BJ (cell line): ENCODE measurements at regions not wholly inside any gene's neighbourhood (a gene's known extent, or its start where the extent isn't known, plus 50 kb on each side); places are given as distances from the start of the nearest gene placed in this dataset.

Source experiments
- CTCF ChIA-PET: fragments of 350-600 bp; formaldehyde crosslinking; extraction: SDS; loops from one replicate; lab custom pipeline; 2021; ENCODE audit warnings: antibody characterized with exemption, inconsistent platforms; lab: Yijun Ruan, JAX
- POLR2A ChIA-PET: fragments of 300-600 bp; sonication (Branson Sonifier 250); formaldehyde crosslinking; extraction: SDS; loops from one replicate; lab custom pipeline; 2021; ENCODE audit warnings: antibody characterized with exemption; lab: Charles Lee
- DNase-seq: peaks from one replicate; pipeline ENCODE4 v3.0.0-alpha.2; 2011; ENCODE audit warnings: low read depth
- H3K27me3 ChIP-seq: 2 replicates; pipeline ENCODE4 v1.6.0; 2011; ENCODE audit warnings: low read length; ENCODE audit not compliant: control insufficient read depth, insufficient read depth
- H3K36me3 ChIP-seq: 2 replicates; pipeline ENCODE4 v1.5.1; 2011; ENCODE audit warnings: low read length; ENCODE audit not compliant: control insufficient read depth, insufficient read depth
- H3K4me3 ChIP-seq: 2 replicates; pipeline ENCODE4 v1.5.1; 2011; ENCODE audit warnings: low read depth, mild to moderate bottlenecking, control low read depth, low read length
- CTCF ChIP-seq: IDR thresholded peaks from 2 replicates; pipeline ENCODE4 v1.5.1; 2011; ENCODE audit warnings: low read depth, mild to moderate bottlenecking, control low read depth, inconsistent platforms, low read length, moderate library complexity; ENCODE audit not compliant: insufficient read depth

- Histone ChIP-seq H3K27me3 (peaks cover 1% of the 10 kb centered on the region; the same call in 1 of the 2 replicates), H3K36me3 (no peaks in the 10 kb centered on the region), H3K4me3 (no peak overlapping the region)
- TF ChIP-seq CTCF, result no peak
- DNase-seq, result no peak
- CTCF ChIA-PET, result no interaction called here
- POLR2A ChIA-PET, result no interaction called here
Measured at GRCh38 chr16:11440657-11441012, 95.4 kb downstream of the RMI2 start.

- DNase-seq, result no peak
- CTCF ChIA-PET, result interaction anchor here (0.7 kb wide), 1 partner anchor 248 kb away, joined by 4 read pairs; no protein-coding TSS in a partner anchor
- Histone ChIP-seq H3K27me3 (no peaks in the 10 kb centered on the region; the same call in 1 of the 2 replicates), H3K4me3 (no peak overlapping the region), H3K36me3 (no peaks in the 10 kb centered on the region)
- POLR2A ChIA-PET, result no interaction called here
- TF ChIP-seq CTCF, result no peak
Measured at GRCh38 chr16:11445486-11445885, 100.2 kb downstream of the RMI2 start.

- CTCF ChIA-PET, result no interaction called here
- Histone ChIP-seq H3K27me3 (peaks cover under 1% of the 10 kb centered on the region; the same call in 1 of the 2 replicates), H3K4me3 (no peak overlapping the region), H3K36me3 (no peaks in the 10 kb centered on the region)
- DNase-seq, result no peak
- no peak for TF ChIP-seq CTCF
- POLR2A ChIA-PET, result no interaction called here
Measured at GRCh38 chr16:11446566-11447119, 101.4 kb downstream of the RMI2 start.

GRCh38 chr16:11447272-11447671 lies 102.0 kb downstream of the RMI2 start:
- Histone ChIP-seq H3K36me3 (no peaks in the 10 kb centered on the region), H3K27me3 (peaks cover 3% of the 10 kb centered on the region; the same call in 1 of the 2 replicates), H3K4me3 (no peak overlapping the region)
- TF ChIP-seq CTCF, result no peak
- ChIA-PET POLR2A (no interaction called here), CTCF (interaction anchor here (0.7 kb wide), 1 partner anchor 22 kb away, joined by 3 read pairs; no protein-coding TSS in a partner anchor)
- no peak for DNase-seq

GRCh38 chr16:11447836-11448235 lies 102.6 kb downstream of the RMI2 start:
- DNase-seq, result no peak
- H3K4me3 ChIP-seq, result no peak overlapping the region
- H3K36me3 ChIP-seq, result no peaks in the 10 kb centered on the region
- CTCF ChIA-PET, result interaction anchor here (0.6 to 0.7 kb wide), 2 partner anchors 23 to 370 kb away, joined by 3 read pairs; no protein-coding TSS in a partner anchor
- peaks cover 5% of the 10 kb centered on the region; the same call in 1 of the 2 replicates for H3K27me3 ChIP-seq
- POLR2A ChIA-PET, result no interaction called here
- TF ChIP-seq CTCF, result no peak
